Thoracic aorta (tissue), 2 donors: ENCODE measurements at regions not wholly inside any gene's neighbourhood (a gene's known extent, or its start where the extent isn't known, plus 50 kb on each side); places are given as distances from the start of the nearest gene placed in this dataset.

Experiments
- ATAC-seq: fragments of 150-250 bp; one replicate; pipeline ENCODE4 v1.8.0; 2017; ENCODE audit warnings: low read depth; ENCODE audit not compliant: insufficient number of reproducible peaks, low FRiP score
- DNase-seq: peaks from one replicate; pipeline ENCODE4 v3.0.0-alpha.2; 2020; ENCODE audit warnings: low spot score
- H3K27ac ChIP-seq, 2 donors: fragments of 200-600 bp; sonication (generic); 1 replicate in 1 of 2; 2 replicates in 1 of 2; pipeline ENCODE4 v1.5.1; 2016; ENCODE audit warnings: mild to moderate bottlenecking in 2 of 2, moderate library complexity in 2 of 2
- H3K27me3 ChIP-seq: fragments of 200-600 bp; sonication (generic); replicated peaks from 2 replicates; pipeline ENCODE4 v1.6.0; 2016; ENCODE audit warnings: mild to moderate bottlenecking; ENCODE audit not compliant: insufficient read depth
- H3K36me3 ChIP-seq: fragments of 200-600 bp; sonication (generic); one replicate; pipeline ENCODE4 v1.5.1; 2016
- H3K4me1 ChIP-seq, 2 donors: fragments of 200-600 bp; sonication (generic); 1 replicate in 1 of 2; 2 replicates in 1 of 2; pipeline versions ENCODE4 v1.5.1 to v1.6.0; 2016; ENCODE audit warnings: low read depth in 2 of 2, mild to moderate bottlenecking in 1 of 2; ENCODE audit not compliant: control insufficient read depth in 1 of 2
- H3K4me3 ChIP-seq: fragments of 200-600 bp; sonication (generic); 2 replicates; pipeline ENCODE4 v1.5.1; 2016; ENCODE audit warnings: mild to moderate bottlenecking
- H3K9me3 ChIP-seq: fragments of 200-600 bp; sonication (generic); 2 replicates; pipeline ENCODE4 v1.5.1; 2016
- CTCF ChIP-seq: fragments of 200-600 bp; sonication (generic); IDR thresholded peaks from one replicate; pipeline ENCODE4 v1.5.1; 2019; ENCODE audit warnings: antibody characterized with exemption

- ATAC-seq: no peak
- no peak overlapping the region for H3K27ac ChIP-seq
- H3K4me1 ChIP-seq: no peaks in the 10 kb centered on the region
- H3K36me3 ChIP-seq: no peaks in the 10 kb centered on the region
- no peaks in the 10 kb centered on the region for H3K9me3 ChIP-seq
- DNase-seq: no peak
- H3K27me3 ChIP-seq: no peaks in the 10 kb centered on the region
- no peak overlapping the region for H3K4me3 ChIP-seq
- no peak for TF ChIP-seq CTCF
Measured at GRCh38 chr10:81674941-81675340, 200.1 kb upstream of the NRG3 start.

- Histone ChIP-seq H3K27me3 (no peaks in the 10 kb centered on the region), H3K36me3 (no peaks in the 10 kb centered on the region), H3K9me3 (no peaks in the 10 kb centered on the region), H3K4me3 (no peak overlapping the region), H3K27ac (no peak overlapping the region), H3K4me1 (no peaks in the 10 kb centered on the region)
- DNase-seq (no peak), ATAC-seq (no peak)
- TF ChIP-seq CTCF: no peak
Measured at GRCh38 chr10:81679291-81679690, 195.7 kb upstream of the NRG3 start.

GRCh38 chr10:81680359-81680758 lies 194.6 kb upstream of the NRG3 start:
- no peak for DNase-seq

GRCh38 chr10:81688459-81688858 lies 186.5 kb upstream of the NRG3 start:
- Histone ChIP-seq H3K27me3 (no peaks in the 10 kb centered on the region), H3K9me3 (no peaks in the 10 kb centered on the region), H3K27ac (no peak overlapping the region), H3K4me1 (no peaks in the 10 kb centered on the region), H3K36me3 (no peaks in the 10 kb centered on the region), H3K4me3 (no peak overlapping the region)
- no peak for ATAC-seq
- no peak for DNase-seq
- TF ChIP-seq CTCF: no peak

More at GRCh38 chr10:81680359-81680758, 194.6 kb upstream of the NRG3 start:
- no peak for ATAC-seq
- no peaks in the 10 kb centered on the region for H3K4me1 ChIP-seq
- no peak overlapping the region for H3K4me3 ChIP-seq
- H3K27ac ChIP-seq: no peak overlapping the region
- H3K27me3 ChIP-seq: no peaks in the 10 kb centered on the region
- H3K36me3 ChIP-seq: no peaks in the 10 kb centered on the region
- no peaks in the 10 kb centered on the region for H3K9me3 ChIP-seq
- TF ChIP-seq CTCF: no peak

- H3K4me3 ChIP-seq: no peak overlapping the region
- H3K36me3 ChIP-seq: no peaks in the 10 kb centered on the region
- no peak for TF ChIP-seq CTCF
- no peak overlapping the region for H3K27ac ChIP-seq
- ATAC-seq: no peak
- no peak for DNase-seq
- H3K9me3 ChIP-seq: no peaks in the 10 kb centered on the region
- no peaks in the 10 kb centered on the region for H3K4me1 ChIP-seq
- H3K27me3 ChIP-seq: no peaks in the 10 kb centered on the region
Measured at GRCh38 chr10:81696609-81697388, 178.2 kb upstream of the NRG3 start.
